ENCODE measurements at regions not wholly inside any gene's neighbourhood (a gene's known extent, or its start where the extent isn't known, plus 50 kb on each side); places are given as distances from the start of the nearest gene placed in this dataset.

DNA sequence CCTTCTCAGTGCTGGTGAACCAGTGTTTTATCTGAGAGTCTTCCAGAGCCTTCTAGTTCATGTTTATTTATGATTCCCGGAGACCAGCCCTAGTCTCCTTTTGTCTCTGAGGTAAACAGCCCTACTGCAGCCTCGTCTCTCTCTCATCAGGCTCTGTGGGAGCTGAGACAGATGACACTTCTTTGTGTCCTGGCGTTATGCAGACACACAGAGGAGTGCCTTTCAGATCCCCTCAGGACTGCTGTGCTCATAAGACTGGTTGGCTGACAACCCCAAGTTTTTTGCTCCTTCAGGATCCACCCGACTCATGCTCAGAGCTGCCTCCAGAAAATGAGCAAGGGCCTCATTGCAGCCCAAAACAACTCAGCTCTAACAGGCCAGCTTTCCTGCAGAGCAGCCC, 523.8 kb upstream of the SPHKAP start:
- Mint-ChIP-seq H3K4me3 (no peak overlapping the region), H3K4me1 (no peaks in the 10 kb centered on the region), H3K27ac (no peak overlapping the region)

GRCh38 chr2:228703152-228703551, 521.7 kb upstream of the SPHKAP start:
- peaks cover 0 to 9% (median 2%) of the 10 kb centered on the region in 8 donors for H3K9me3 Mint-ChIP-seq
- Histone ChIP-seq H3K4me1 (ENCODE audit: insufficient read depth, low read length) (no peaks in the 10 kb centered on the region), H3K27ac (ENCODE audit: low read depth, low read length) (no peak overlapping the region), H3K27me3 (ENCODE audit: insufficient read depth, low read length) (no peaks in the 10 kb centered on the region), H3K4me3 (ENCODE audit: low read length in 2 of 2) (no peak overlapping the region), H3K36me3 (ENCODE audit: insufficient read depth, low read length) (no peaks in the 10 kb centered on the region), H3K9me3 (ENCODE audit: control insufficient read depth in 1 of 2, low read length in 2 of 2) (no peaks in the 10 kb centered on the region)
- no peaks in the 10 kb centered on the region for H3K27me3 Mint-ChIP-seq
- H3K4me3 Mint-ChIP-seq: no peak overlapping the region
- no peaks in the 10 kb centered on the region for H3K4me1 Mint-ChIP-seq
- ChIA-PET CTCF (ENCODE audit: partially characterized antibody) (no interaction called here), POLR2A (ENCODE audit: partially characterized antibody) (no interaction called here)
- no peaks in the 10 kb centered on the region for H3K36me3 Mint-ChIP-seq
- intact Hi-C loops (cut with micrococcal nuclease): no loop called here
- H3K27ac Mint-ChIP-seq: no peak overlapping the region
- no peak for DNase-seq

More for the DNA sequence above, 523.8 kb upstream of the SPHKAP start:
- Histone ChIP-seq H3K27ac (ENCODE audit: low read depth, low read length) (no peak overlapping the region), H3K4me3 (ENCODE audit: low read length in 2 of 2) (no peak overlapping the region), H3K36me3 (ENCODE audit: insufficient read depth, low read length) (no peaks in the 10 kb centered on the region), H3K4me1 (ENCODE audit: insufficient read depth, low read length) (no peaks in the 10 kb centered on the region), H3K27me3 (ENCODE audit: insufficient read depth, low read length) (no peaks in the 10 kb centered on the region), H3K9me3 (ENCODE audit: control insufficient read depth in 1 of 2, low read length in 2 of 2) (no peaks in the 10 kb centered on the region)
- POLR2A ChIA-PET (ENCODE audit: partially characterized antibody): no interaction called here
- no peak for DNase-seq
- CTCF ChIA-PET (ENCODE audit: partially characterized antibody): no interaction called here
- Mint-ChIP-seq H3K27me3 (no peaks in the 10 kb centered on the region), H3K36me3 (no peaks in the 10 kb centered on the region), H3K9me3 (peaks cover 0 to 9% (median 2%) of the 10 kb centered on the region in 8 donors)
- intact Hi-C loops (cut with micrococcal nuclease): no loop called here

- Mint-ChIP-seq H3K27me3 (no peaks in the 10 kb centered on the region), H3K27ac (no peak overlapping the region), H3K36me3 (no peaks in the 10 kb centered on the region), H3K4me1 (no peaks in the 10 kb centered on the region), H3K9me3 (peaks cover 0 to 4% (median 3%) of the 10 kb centered on the region in 8 donors), H3K4me3 (no peak overlapping the region)
- H3K9me3 ChIP-seq (ENCODE audit: control insufficient read depth in 1 of 2, low read length in 2 of 2): no peaks in the 10 kb centered on the region
- ChIA-PET POLR2A (ENCODE audit: partially characterized antibody) (no interaction called here), CTCF (ENCODE audit: partially characterized antibody) (no interaction called here)
- no peak overlapping the region for H3K4me3 ChIP-seq (ENCODE audit: low read length in 2 of 2)
- intact Hi-C loops (cut with micrococcal nuclease): no loop called here
- no peaks in the 10 kb centered on the region for H3K4me1 ChIP-seq (ENCODE audit: insufficient read depth, low read length)
- DNase-seq: no peak
- H3K36me3 ChIP-seq (ENCODE audit: insufficient read depth, low read length): no peaks in the 10 kb centered on the region
- no peaks in the 10 kb centered on the region for H3K27me3 ChIP-seq (ENCODE audit: insufficient read depth, low read length)
- H3K27ac ChIP-seq (ENCODE audit: low read depth, low read length): no peak overlapping the region
Observed at GRCh38 chr2:228701506-228701905, 520.0 kb upstream of the SPHKAP start.

DNA sequence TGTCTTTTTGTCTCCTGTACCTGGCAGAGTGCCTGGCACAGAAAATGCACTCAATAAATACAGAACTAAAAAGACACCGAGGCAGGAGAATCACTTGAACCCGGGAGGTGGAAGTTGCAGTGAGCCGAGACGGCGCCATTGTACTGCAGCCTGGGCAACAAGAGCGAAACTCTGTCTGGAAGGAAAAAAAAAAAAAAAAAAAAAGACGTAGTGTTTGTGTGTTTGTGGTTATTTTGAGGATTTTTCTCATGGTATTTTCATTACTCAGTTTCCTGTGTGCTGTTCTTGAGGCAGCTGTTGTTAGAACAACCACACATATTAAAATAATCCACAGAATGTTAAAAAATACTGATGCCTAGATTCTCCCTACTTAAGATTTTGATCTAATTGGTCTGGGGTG, 519.2 kb upstream of the SPHKAP start:
- Histone ChIP-seq H3K36me3 (ENCODE audit: insufficient read depth, low read length) (no peaks in the 10 kb centered on the region), H3K27me3 (ENCODE audit: insufficient read depth, low read length) (no peaks in the 10 kb centered on the region), H3K27ac (ENCODE audit: low read depth, low read length) (no peak overlapping the region), H3K4me3 (ENCODE audit: low read length in 2 of 2) (no peak overlapping the region), H3K9me3 (ENCODE audit: control insufficient read depth in 1 of 2, low read length in 2 of 2) (no peaks in the 10 kb centered on the region), H3K4me1 (ENCODE audit: insufficient read depth, low read length) (no peaks in the 10 kb centered on the region)
- Mint-ChIP-seq H3K27ac (no peak overlapping the region), H3K4me3 (no peak overlapping the region), H3K4me1 (no peaks in the 10 kb centered on the region), H3K27me3 (no peaks in the 10 kb centered on the region), H3K9me3 (peaks cover 0 to 7% (median 3%) of the 10 kb centered on the region in 8 donors), H3K36me3 (no peaks in the 10 kb centered on the region)
- intact Hi-C loops (cut with micrococcal nuclease): no loop called here
- no peak for DNase-seq
- POLR2A ChIA-PET (ENCODE audit: partially characterized antibody): no interaction called here
- CTCF ChIA-PET (ENCODE audit: partially characterized antibody): interaction anchor here (0.7 kb wide), 1 partner anchor 16 kb away, joined by 3 read pairs; no protein-coding TSS in a partner anchor

DNA sequence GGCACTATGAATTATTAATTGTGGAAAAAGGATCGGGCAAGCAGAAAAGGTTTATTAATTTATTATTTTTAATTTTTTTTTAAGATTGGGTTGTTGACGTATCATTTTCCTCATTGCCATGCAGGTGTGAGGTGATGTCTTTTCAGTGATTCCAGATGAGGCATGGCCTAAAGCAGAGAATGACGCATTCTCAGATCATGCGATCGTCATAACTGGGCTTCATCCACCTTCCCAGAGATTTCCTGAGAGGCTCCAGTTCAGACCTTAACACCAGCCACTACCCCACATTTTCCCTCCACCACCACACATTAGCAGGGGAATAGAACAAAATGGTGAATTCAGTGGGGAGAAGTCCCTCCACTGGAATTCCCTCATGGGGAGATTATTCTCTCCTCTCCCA, 518.4 kb upstream of the SPHKAP start:
- no peak for DNase-seq
- Histone ChIP-seq H3K9me3 (ENCODE audit: control insufficient read depth in 1 of 2, low read length in 2 of 2) (no peaks in the 10 kb centered on the region), H3K4me1 (ENCODE audit: insufficient read depth, low read length) (no peaks in the 10 kb centered on the region), H3K27me3 (ENCODE audit: insufficient read depth, low read length) (no peaks in the 10 kb centered on the region), H3K4me3 (ENCODE audit: low read length in 2 of 2) (no peak overlapping the region), H3K27ac (ENCODE audit: low read depth, low read length) (no peak overlapping the region), H3K36me3 (ENCODE audit: insufficient read depth, low read length) (no peaks in the 10 kb centered on the region)
- H3K4me3 Mint-ChIP-seq: no peak overlapping the region
- H3K4me1 Mint-ChIP-seq: no peaks in the 10 kb centered on the region
- POLR2A ChIA-PET (ENCODE audit: partially characterized antibody): no interaction called here
- intact Hi-C loops (cut with micrococcal nuclease): no loop called here
- H3K27me3 Mint-ChIP-seq: no peaks in the 10 kb centered on the region
- H3K27ac Mint-ChIP-seq: no peak overlapping the region
- no peaks in the 10 kb centered on the region for H3K36me3 Mint-ChIP-seq
- CTCF ChIA-PET (ENCODE audit: partially characterized antibody): no interaction called here
- peaks cover 0 to 8% (median 3%) of the 10 kb centered on the region in 8 donors for H3K9me3 Mint-ChIP-seq

DNA sequence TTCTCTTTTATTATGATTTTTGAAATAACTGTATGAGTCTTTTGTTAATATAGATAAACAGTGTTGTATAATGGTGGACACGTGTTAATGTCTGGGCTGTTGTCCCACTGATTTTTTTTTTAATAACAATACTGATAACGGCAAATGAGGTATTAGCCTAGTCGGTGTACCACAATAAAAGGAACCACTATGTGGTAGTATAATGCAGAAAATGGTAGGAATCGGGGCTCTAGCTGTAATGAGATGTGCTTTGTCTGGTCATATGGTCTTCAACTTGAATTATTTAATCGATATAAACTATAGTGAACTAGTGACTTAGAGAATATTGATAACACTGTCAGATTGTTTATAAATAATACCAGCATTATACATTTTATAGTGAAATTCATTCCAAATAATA, 517.9 kb upstream of the SPHKAP start:
- Histone ChIP-seq H3K27me3 (ENCODE audit: insufficient read depth, low read length) (no peaks in the 10 kb centered on the region), H3K4me1 (ENCODE audit: insufficient read depth, low read length) (no peaks in the 10 kb centered on the region), H3K9me3 (ENCODE audit: control insufficient read depth in 1 of 2, low read length in 2 of 2) (no peaks in the 10 kb centered on the region), H3K27ac (ENCODE audit: low read depth, low read length) (no peak overlapping the region), H3K4me3 (ENCODE audit: low read length in 2 of 2) (no peak overlapping the region), H3K36me3 (ENCODE audit: insufficient read depth, low read length) (no peaks in the 10 kb centered on the region)
- H3K9me3 Mint-ChIP-seq: peaks cover 0 to 8% (median 3%) of the 10 kb centered on the region in 8 donors
- ChIA-PET POLR2A (ENCODE audit: partially characterized antibody) (no interaction called here), CTCF (ENCODE audit: partially characterized antibody) (interaction anchor here (1.4 kb wide), 1 partner anchor 17 kb away, joined by 3 read pairs; no protein-coding TSS in a partner anchor)
- no peak overlapping the region for H3K27ac Mint-ChIP-seq
- no peak overlapping the region for H3K4me3 Mint-ChIP-seq
- intact Hi-C loops (cut with micrococcal nuclease): no loop called here
- no peaks in the 10 kb centered on the region for H3K4me1 Mint-ChIP-seq
- no peaks in the 10 kb centered on the region for H3K36me3 Mint-ChIP-seq
- DNase-seq: no peak
- no peaks in the 10 kb centered on the region for H3K27me3 Mint-ChIP-seq

- ChIA-PET POLR2A (ENCODE audit: partially characterized antibody) (no interaction called here), CTCF (ENCODE audit: partially characterized antibody) (interaction anchor here (1.4 kb wide), 1 partner anchor 18 kb away, joined by 3 read pairs; no protein-coding TSS in a partner anchor)
- H3K27ac ChIP-seq (ENCODE audit: low read depth, low read length): no peak overlapping the region
- no peak overlapping the region for H3K4me3 ChIP-seq (ENCODE audit: low read length in 2 of 2)
- Mint-ChIP-seq H3K4me1 (no peaks in the 10 kb centered on the region), H3K9me3 (peaks cover 0 to 9% (median 3%) of the 10 kb centered on the region in 8 donors), H3K27ac (no peak overlapping the region), H3K27me3 (no peaks in the 10 kb centered on the region), H3K4me3 (no peak overlapping the region), H3K36me3 (no peaks in the 10 kb centered on the region)
- intact Hi-C loops (cut with micrococcal nuclease): no loop called here
- DNase-seq: no peak
- no peaks in the 10 kb centered on the region for H3K27me3 ChIP-seq (ENCODE audit: insufficient read depth, low read length)
- no peaks in the 10 kb centered on the region for H3K4me1 ChIP-seq (ENCODE audit: insufficient read depth, low read length)
- no peaks in the 10 kb centered on the region for H3K9me3 ChIP-seq (ENCODE audit: control insufficient read depth in 1 of 2, low read length in 2 of 2)
- no peaks in the 10 kb centered on the region for H3K36me3 ChIP-seq (ENCODE audit: insufficient read depth, low read length)
Observed at GRCh38 chr2:228698963-228699362, 517.5 kb upstream of the SPHKAP start.

- H3K4me3 Mint-ChIP-seq: no peak overlapping the region
- intact Hi-C loops (cut with micrococcal nuclease): no loop called here
Observed at GRCh38 chr2:228697456-228697855, 516.0 kb upstream of the SPHKAP start.

More at GRCh38 chr2:228697456-228697855, 516.0 kb upstream of the SPHKAP start:
- ChIA-PET POLR2A (ENCODE audit: partially characterized antibody) (no interaction called here), CTCF (ENCODE audit: partially characterized antibody) (no interaction called here)
- Mint-ChIP-seq H3K27ac (no peak overlapping the region), H3K9me3 (peaks cover 0 to 11% (median 3%) of the 10 kb centered on the region in 8 donors), H3K36me3 (no peaks in the 10 kb centered on the region), H3K27me3 (no peaks in the 10 kb centered on the region), H3K4me1 (no peaks in the 10 kb centered on the region)
- Histone ChIP-seq H3K27ac (ENCODE audit: low read depth, low read length) (no peak overlapping the region), H3K27me3 (ENCODE audit: insufficient read depth, low read length) (no peaks in the 10 kb centered on the region), H3K9me3 (ENCODE audit: control insufficient read depth in 1 of 2, low read length in 2 of 2) (no peaks in the 10 kb centered on the region), H3K36me3 (ENCODE audit: insufficient read depth, low read length) (no peaks in the 10 kb centered on the region), H3K4me1 (ENCODE audit: insufficient read depth, low read length) (no peaks in the 10 kb centered on the region), H3K4me3 (ENCODE audit: low read length in 2 of 2) (no peak overlapping the region)
- no peak for DNase-seq
